ENCODE measurements at regions not wholly inside any gene's neighbourhood (a gene's known extent, or its start where the extent isn't known, plus 50 kb on each side); places are given as distances from the start of the nearest gene placed in this dataset.

DNA sequence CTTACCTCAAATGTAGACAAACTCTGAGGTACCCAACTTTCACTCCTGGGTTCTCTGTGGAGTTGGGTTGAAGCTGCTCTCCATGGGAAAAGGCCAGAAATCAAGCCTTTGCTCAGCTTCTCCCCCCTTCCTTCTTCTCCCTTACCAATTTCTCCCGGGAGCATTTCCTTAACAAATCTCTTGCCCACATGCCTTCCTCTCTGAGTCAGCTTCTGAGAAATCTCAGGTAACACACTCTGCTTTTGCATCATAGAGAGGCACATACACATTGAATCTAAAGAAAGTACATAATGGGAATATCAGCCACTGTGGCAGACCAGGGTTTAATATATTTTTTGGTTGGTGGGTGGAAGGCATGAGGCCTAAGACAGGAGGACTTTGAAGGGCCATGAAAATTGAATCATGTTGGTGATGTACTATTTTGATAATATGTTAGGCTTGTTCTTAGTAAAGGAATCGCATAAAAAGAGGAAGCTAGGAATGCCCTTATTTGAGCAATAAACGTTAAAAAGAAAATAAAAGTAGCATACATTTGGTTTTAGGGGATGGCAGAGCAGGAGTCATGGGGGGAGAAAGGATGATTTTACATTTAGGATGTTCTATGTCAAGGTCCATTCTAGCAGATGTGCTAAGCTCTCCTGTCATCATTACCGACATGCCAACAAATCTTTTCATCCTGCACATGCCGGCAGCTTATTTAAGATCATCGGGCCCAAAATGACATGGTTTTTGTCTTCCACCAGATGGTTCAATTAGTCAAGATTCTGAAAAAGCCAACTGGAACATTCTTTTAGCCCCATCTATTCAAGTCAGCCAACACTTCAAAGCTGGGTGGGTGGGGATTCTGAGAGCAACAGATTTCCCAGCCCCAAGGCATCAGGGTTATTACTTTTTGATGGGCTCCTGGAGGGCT, 199.5 kb upstream of the CLINT1 start:
- H3K4me1 Mint-ChIP-seq (ENCODE audit: low read depth): peaks cover 25% of the 10 kb centered on the region
- TF ChIP-seq, protein P1, sequence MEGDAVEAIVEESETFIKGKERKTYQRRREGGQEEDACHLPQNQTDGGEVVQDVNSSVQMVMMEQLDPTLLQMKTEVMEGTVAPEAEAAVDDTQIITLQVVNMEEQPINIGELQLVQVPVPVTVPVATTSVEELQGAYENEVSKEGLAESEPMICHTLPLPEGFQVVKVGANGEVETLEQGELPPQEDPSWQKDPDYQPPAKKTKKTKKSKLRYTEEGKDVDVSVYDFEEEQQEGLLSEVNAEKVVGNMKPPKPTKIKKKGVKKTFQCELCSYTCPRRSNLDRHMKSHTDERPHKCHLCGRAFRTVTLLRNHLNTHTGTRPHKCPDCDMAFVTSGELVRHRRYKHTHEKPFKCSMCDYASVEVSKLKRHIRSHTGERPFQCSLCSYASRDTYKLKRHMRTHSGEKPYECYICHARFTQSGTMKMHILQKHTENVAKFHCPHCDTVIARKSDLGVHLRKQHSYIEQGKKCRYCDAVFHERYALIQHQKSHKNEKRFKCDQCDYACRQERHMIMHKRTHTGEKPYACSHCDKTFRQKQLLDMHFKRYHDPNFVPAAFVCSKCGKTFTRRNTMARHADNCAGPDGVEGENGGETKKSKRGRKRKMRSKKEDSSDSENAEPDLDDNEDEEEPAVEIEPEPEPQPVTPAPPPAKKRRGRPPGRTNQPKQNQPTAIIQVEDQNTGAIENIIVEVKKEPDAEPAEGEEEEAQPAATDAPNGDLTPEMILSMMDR (IDR thresholded peaks at IDR 0.05): no peak
- no peaks in the 10 kb centered on the region for H3K27me3 Mint-ChIP-seq (ENCODE audit: low read depth)
- no peak for DNase-seq (ENCODE audit: low spot score)
- no peaks in the 10 kb centered on the region for H3K9me3 Mint-ChIP-seq (ENCODE audit: low read depth)
- no peak overlapping the region for H3K27ac Mint-ChIP-seq (ENCODE audit: unreplicated experiment)
- no peak overlapping the region for H3K4me3 Mint-ChIP-seq (ENCODE audit: unreplicated experiment)
- no peaks in the 10 kb centered on the region for H3K36me3 Mint-ChIP-seq (ENCODE audit: low read depth)

DNA sequence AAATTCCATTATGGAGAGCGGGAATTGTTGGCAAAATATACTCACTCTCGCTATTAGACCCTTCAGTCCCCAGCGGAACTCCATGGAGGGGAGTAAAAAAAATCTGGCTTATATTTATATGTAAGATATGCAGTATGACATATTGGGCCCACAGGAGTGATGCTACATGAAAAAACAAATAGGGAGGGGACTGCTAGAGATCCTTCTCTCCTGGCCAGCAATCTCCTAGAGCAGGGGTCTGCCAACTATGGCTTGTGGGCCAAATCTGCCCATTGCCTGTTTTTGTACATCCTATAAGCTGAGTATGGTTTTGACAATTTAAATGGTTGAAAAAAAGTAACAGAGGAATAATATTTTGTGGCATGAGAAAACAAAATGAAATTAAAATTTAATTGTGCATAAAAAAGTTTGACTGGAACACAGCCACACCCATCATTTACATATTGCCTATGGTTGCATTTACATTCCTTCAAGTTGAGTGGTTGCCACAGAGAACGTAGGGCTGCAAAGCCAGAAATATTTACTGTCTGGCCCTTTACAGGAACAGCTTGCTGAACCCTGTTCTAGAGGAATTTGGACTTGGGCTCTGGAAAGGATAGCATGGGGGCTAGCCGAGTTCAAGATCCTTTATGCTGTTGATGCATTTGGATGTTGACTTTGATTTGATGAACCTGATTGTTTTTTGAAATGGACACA, 197.3 kb upstream of the CLINT1 start:
- Mint-ChIP-seq H3K27me3 (ENCODE audit: low read depth) (no peaks in the 10 kb centered on the region), H3K27ac (ENCODE audit: unreplicated experiment) (no peak overlapping the region), H3K36me3 (ENCODE audit: low read depth) (no peaks in the 10 kb centered on the region), H3K9me3 (ENCODE audit: low read depth) (no peaks in the 10 kb centered on the region), H3K4me1 (ENCODE audit: low read depth) (peaks cover 28% of the 10 kb centered on the region), H3K4me3 (ENCODE audit: unreplicated experiment) (no peak overlapping the region)
- TF ChIP-seq, protein P1 (IDR thresholded peaks at IDR 0.05): no peak
- DNase-seq (ENCODE audit: low spot score): no peak

DNA sequence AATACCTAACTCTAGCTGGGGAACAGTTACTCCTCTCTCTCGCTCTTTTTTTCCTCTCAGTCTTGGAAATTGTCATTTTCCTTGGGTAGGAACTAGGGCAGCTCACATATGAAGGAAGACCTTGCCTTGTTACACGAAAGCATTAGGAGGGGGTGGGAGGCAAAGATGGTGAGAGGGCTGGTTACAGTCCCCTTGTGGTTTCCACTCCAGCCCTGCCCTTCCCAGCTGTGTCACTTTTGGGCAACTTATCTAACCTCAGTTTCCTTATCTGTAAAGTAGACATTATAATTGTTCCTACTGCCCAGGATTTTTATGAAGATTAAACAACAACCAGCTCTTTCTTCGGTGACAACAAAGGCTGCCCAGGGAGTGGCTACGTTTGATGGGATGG, 196.2 kb upstream of the CLINT1 start:
- DNase-seq (ENCODE audit: low spot score): no peak
- Mint-ChIP-seq H3K36me3 (ENCODE audit: low read depth) (no peaks in the 10 kb centered on the region), H3K27ac (ENCODE audit: unreplicated experiment) (no peak overlapping the region), H3K27me3 (ENCODE audit: low read depth) (no peaks in the 10 kb centered on the region), H3K9me3 (ENCODE audit: low read depth) (no peaks in the 10 kb centered on the region), H3K4me1 (ENCODE audit: low read depth) (peaks cover 40% of the 10 kb centered on the region), H3K4me3 (ENCODE audit: unreplicated experiment) (no peak overlapping the region)
- TF ChIP-seq, protein P1 (IDR thresholded peaks at IDR 0.05): no peak

DNA sequence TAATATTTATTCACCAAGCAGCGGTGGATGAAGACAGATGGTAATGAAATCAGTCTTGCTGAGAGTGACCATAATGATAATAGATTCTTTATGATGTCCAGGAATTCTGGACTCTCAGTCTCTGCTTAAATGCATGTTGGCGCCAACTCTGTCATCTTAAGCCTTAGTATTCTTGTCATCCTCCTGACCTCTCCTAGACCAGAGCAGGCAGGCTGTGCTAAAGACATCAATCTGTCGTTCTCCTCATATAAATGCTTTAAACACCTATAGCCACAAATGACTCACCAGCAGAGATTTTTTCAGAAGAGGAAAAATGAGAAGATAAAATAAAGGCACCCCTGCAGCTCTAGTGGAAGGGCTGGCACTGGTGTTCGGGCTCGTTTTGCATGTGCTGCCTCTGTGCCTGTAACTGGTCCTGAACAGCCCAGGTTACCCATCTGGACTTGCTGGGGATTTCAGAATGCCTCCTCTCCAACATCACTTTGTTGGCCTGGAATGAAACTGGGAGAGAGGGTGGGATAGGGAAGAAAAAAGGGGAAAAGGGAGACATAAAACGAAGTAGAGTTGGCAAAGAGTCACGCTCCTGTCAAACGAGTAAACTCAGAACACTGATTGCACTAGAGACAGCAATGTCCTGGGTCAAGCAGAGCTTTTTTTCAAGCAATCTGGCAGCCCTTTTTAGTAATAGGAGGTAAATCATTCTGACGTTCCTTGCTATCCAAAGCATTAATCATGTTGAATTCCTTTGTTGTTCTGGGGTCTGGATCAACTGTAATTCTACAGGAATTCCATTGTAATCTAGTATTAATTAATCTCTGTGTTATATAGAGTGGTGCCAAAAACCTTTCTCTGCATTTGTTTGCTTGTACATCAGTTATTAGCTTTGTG, 195.5 kb upstream of the CLINT1 start:
- DNase-seq (ENCODE audit: low spot score): no peak
- peaks cover 46% of the 10 kb centered on the region for H3K4me1 Mint-ChIP-seq (ENCODE audit: low read depth)

More for the DNA sequence above, 195.5 kb upstream of the CLINT1 start:
- Mint-ChIP-seq H3K27me3 (ENCODE audit: low read depth) (no peaks in the 10 kb centered on the region), H3K4me3 (ENCODE audit: unreplicated experiment) (no peak overlapping the region), H3K36me3 (ENCODE audit: low read depth) (no peaks in the 10 kb centered on the region), H3K27ac (ENCODE audit: unreplicated experiment) (no peak overlapping the region), H3K9me3 (ENCODE audit: low read depth) (no peaks in the 10 kb centered on the region)
- TF ChIP-seq, protein P1 (IDR thresholded peaks at IDR 0.05): no peak
